Lower lobe of right lung (tissue), 2 donors: ENCODE measurements at regions not wholly inside any gene's neighbourhood (a gene's known extent, or its start where the extent isn't known, plus 50 kb on each side); places are given as distances from the start of the nearest gene placed in this dataset.

Source experiments
- ATAC-seq, 2 donors: fragments of 200-7000 bp; cut with Tn5 transposase; one replicate each; pipeline ENCODE4 v1.9.1; 2020 to 2022; ENCODE audit warnings: mild to moderate bottlenecking in 2 of 2, moderate library complexity in 2 of 2
- DNase-seq: peaks from one replicate; pipeline ENCODE4 v3.0.0-alpha.2; 2020
- H3K27ac ChIP-seq: fragments of 200-600 bp; one replicate; pipeline ENCODE4 v1.8.0; 2022
- H3K27me3 ChIP-seq: fragments of 200-600 bp; one replicate; pipeline ENCODE4 v1.8.0; 2022; ENCODE audit warnings: low read depth
- H3K36me3 ChIP-seq: fragments of 200-600 bp; one replicate; pipeline ENCODE4 v1.8.0; 2022; ENCODE audit warnings: mild to moderate bottlenecking
- H3K4me1 ChIP-seq: fragments of 200-600 bp; one replicate; pipeline ENCODE4 v1.8.0; 2022
- H3K4me3 ChIP-seq: fragments of 200-600 bp; one replicate; pipeline ENCODE4 v1.8.0; 2022; ENCODE audit warnings: mild to moderate bottlenecking
- H3K9me3 ChIP-seq: fragments of 200-600 bp; one replicate; pipeline ENCODE4 v1.8.0; 2022
- intact Hi-C: fragments of 100-400 bp; cut with DNase I; formaldehyde crosslinking; loops from one replicate; pipeline ENCODE4 v1.11.0; 2022
- TF ChIP-seq, protein P1 (sequence below): fragments of 200-600 bp; IDR thresholded peaks from one replicate; pipeline ENCODE4 v1.8.0; 2022; ENCODE audit warnings: antibody characterized with exemption, mild to moderate bottlenecking
- donor health status: DM: no; HTN: yes; CAD: no; lungs with severe emphysema.

DNA sequence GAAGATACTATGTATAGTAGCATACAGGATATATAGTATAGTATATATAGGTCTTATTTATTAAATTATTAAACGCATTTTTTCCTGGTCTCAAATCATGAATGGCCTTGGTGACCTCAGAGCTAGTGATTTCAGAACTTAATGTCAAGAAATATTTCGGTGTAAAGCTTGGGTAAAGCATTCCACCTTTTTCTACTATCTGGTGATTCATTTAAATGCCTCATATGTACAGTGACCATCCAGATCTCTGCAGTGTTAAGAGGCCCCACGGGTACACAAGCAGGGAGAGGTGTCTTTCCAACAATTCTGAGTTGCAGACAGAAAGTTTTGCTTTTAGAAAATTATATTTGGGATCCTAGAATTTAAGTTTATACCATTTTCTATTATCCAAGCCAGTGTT, 626.5 kb downstream of the PTPRC start:
- Histone ChIP-seq H3K27ac (no peak overlapping the region), H3K4me3 (no peak overlapping the region), H3K9me3 (no peaks in the 10 kb centered on the region), H3K4me1 (no peaks in the 10 kb centered on the region), H3K36me3 (no peaks in the 10 kb centered on the region), H3K27me3 (no peaks in the 10 kb centered on the region)
- TF ChIP-seq, protein P1, sequence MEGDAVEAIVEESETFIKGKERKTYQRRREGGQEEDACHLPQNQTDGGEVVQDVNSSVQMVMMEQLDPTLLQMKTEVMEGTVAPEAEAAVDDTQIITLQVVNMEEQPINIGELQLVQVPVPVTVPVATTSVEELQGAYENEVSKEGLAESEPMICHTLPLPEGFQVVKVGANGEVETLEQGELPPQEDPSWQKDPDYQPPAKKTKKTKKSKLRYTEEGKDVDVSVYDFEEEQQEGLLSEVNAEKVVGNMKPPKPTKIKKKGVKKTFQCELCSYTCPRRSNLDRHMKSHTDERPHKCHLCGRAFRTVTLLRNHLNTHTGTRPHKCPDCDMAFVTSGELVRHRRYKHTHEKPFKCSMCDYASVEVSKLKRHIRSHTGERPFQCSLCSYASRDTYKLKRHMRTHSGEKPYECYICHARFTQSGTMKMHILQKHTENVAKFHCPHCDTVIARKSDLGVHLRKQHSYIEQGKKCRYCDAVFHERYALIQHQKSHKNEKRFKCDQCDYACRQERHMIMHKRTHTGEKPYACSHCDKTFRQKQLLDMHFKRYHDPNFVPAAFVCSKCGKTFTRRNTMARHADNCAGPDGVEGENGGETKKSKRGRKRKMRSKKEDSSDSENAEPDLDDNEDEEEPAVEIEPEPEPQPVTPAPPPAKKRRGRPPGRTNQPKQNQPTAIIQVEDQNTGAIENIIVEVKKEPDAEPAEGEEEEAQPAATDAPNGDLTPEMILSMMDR = no peak
- intact Hi-C loops = no loop called here
- no peak for ATAC-seq
- no peak for DNase-seq

DNA sequence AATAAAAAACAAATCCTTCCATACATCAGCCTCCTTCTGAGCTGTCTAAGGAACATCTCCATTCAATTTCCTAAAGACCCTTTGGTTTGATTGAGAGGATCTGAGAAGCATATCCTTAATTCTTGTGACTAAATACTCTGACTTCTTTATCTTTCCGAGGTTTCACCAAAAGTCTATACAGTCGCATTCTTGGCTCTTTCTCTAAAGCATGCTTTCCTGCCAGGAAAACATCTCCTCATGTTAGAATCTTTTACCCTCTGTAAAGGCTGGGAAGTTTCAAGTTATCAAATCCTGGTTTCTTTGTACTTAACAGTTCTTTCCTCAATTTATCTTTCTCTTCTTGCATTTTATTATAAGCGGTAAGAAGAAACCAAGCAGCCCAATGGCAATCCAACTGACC, 630.4 kb downstream of the PTPRC start:
- no peak overlapping the region for H3K27ac ChIP-seq
- no peaks in the 10 kb centered on the region for H3K9me3 ChIP-seq
- TF ChIP-seq, protein P1 = no peak
- no peaks in the 10 kb centered on the region for H3K27me3 ChIP-seq
- H3K4me3 ChIP-seq = no peak overlapping the region
- no peak for ATAC-seq
- no peaks in the 10 kb centered on the region for H3K36me3 ChIP-seq
- no peak for DNase-seq
- intact Hi-C loops = no loop called here
- peaks cover 7% of the 10 kb centered on the region for H3K4me1 ChIP-seq

DNA sequence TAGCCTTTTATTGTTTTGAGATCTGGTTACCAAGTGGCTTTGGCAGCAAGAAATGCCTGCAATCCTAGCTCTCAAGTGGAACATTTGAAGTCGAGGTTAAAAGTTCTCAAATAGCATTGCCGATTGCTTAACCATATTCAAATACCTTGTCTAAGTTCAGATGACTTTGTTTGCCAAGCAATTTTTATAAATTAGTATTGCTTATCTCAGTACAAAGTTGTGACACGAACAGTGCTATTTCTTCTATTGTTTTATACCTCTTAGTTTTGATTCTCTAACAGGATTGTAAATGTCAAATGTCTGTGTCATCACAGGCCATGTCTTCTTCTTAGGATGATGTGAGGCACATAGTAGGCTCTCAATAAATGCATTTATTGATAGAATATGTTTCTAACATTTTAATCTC, 633.3 kb downstream of the PTPRC start:
- intact Hi-C loops = no loop called here
- ATAC-seq (peak; percentile 73 to 88), DNase-seq (no peak)
- H3K9me3 ChIP-seq = no peaks in the 10 kb centered on the region
- no peaks in the 10 kb centered on the region for H3K36me3 ChIP-seq
- H3K4me3 ChIP-seq = no peak overlapping the region
- H3K4me1 ChIP-seq = peaks cover 7% of the 10 kb centered on the region
- TF ChIP-seq, protein P1 = no peak
- H3K27me3 ChIP-seq = no peaks in the 10 kb centered on the region
- H3K27ac ChIP-seq = no peak overlapping the region

DNA sequence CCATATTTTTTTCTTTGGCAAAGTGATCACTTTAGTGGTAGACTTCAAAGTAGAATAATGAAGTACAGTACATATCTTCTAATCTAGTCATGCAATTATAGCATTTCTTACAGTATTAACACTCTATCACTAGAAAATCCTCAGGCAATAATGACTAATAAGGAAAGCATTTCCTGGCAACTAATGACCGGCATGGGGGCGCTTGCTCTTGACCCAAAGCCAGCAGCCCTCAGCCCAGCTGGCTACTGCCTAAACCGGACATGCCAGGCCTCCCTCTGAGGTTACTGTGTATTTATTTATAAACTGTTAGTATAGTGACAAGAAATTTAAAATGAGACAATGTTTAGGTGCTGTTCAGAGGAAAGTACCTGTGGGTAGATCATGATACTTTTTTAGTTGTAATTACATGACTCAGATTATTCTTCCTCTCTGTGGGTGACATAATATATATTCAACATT, 633.8 kb downstream of the PTPRC start:
- Histone ChIP-seq H3K36me3 (no peaks in the 10 kb centered on the region), H3K9me3 (no peaks in the 10 kb centered on the region), H3K4me3 (no peak overlapping the region), H3K27me3 (no peaks in the 10 kb centered on the region), H3K27ac (no peak overlapping the region), H3K4me1 (peaks cover 7% of the 10 kb centered on the region)
- intact Hi-C loops = no loop called here
- TF ChIP-seq, protein P1 = no peak
- ATAC-seq (peak; percentile 88 to 89), DNase-seq (peak; percentile 58)

DNA sequence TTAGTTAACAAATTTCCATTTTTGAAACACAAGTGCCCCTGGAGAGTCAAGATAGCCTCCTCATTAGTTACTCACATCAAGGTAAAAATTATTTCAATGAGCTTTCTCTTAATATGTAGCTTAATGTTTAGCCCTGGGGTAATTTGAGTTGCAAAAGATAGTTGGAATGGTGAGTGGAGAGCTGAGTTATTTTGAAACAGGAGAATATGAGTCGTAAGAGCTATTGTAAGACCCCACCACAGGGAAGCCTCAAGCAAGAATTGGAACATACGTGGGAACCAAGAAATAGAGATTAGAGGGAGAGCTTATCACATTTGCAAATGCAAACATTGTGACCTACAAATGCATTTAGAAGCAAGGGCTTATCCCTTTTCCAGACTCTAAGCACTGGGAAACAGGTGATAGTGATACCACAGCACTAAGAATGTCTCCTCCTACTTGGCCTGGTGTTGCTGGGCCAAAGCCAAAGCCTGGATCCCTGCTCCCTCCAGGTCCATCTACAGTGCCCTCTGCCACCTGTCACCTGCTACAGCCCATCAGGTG, 635.1 kb downstream of the PTPRC start:
- no peak for ATAC-seq
- Histone ChIP-seq H3K27me3 (no peaks in the 10 kb centered on the region), H3K36me3 (no peaks in the 10 kb centered on the region), H3K27ac (no peak overlapping the region), H3K4me1 (peaks cover 7% of the 10 kb centered on the region), H3K4me3 (no peak overlapping the region), H3K9me3 (no peaks in the 10 kb centered on the region)
- intact Hi-C loops = no loop called here
- TF ChIP-seq, protein P1 = no peak
- no peak for DNase-seq
